GM10266 (cell line): ENCODE measurements at regions not wholly inside any gene's neighbourhood (a gene's known extent, or its start where the extent isn't known, plus 50 kb on each side); places are given as distances from the start of the nearest gene placed in this dataset.

Experiments used
- DNase-seq: peaks from one replicate; pipeline ENCODE4 v3.0.0; 2012; ENCODE audit errors: extremely low spot score
- CTCF ChIP-seq: IDR thresholded peaks from 2 replicates; pipeline ENCODE4 v1.5.1; 2012; ENCODE audit warnings: mild to moderate bottlenecking, low read depth; ENCODE audit not compliant: control insufficient read depth, insufficient read depth; ENCODE audit errors: missing control alignments

- TF ChIP-seq CTCF: no peak
- DNase-seq: no peak
These were observed 450.4 kb upstream of the TCF4 start for GRCh38 chr18:56038171-56039030.

GRCh38 chr18:56036741-56037140 is 448.7 kb upstream of the TCF4 start:
- TF ChIP-seq CTCF: no peak
- no peak for DNase-seq

GRCh38 chr18:56035546-56035945 is 447.6 kb upstream of the TCF4 start:
- DNase-seq: no peak
- no peak for TF ChIP-seq CTCF

GRCh38 chr18:56034949-56035348 is 447.0 kb upstream of the TCF4 start:
- DNase-seq: no peak

GRCh38 chr18:56030060-56030459 is 442.1 kb upstream of the TCF4 start:
- DNase-seq: no peak
- TF ChIP-seq CTCF: no peak

More at GRCh38 chr18:56034949-56035348, 447.0 kb upstream of the TCF4 start:
- no peak for TF ChIP-seq CTCF

- DNase-seq: no peak
- no peak for TF ChIP-seq CTCF
These were observed 440.5 kb upstream of the TCF4 start for GRCh38 chr18:56028514-56028913.

GRCh38 chr18:56026509-56026908 is 438.5 kb upstream of the TCF4 start:
- no peak for DNase-seq

More at GRCh38 chr18:56026509-56026908, 438.5 kb upstream of the TCF4 start:
- no peak for TF ChIP-seq CTCF
